Cerebellar cortex (tissue), 1 donor: ENCODE measurements at regions not wholly inside any gene's neighbourhood (a gene's known extent, or its start where the extent isn't known, plus 50 kb on each side); places are given as distances from the start of the nearest gene placed in this dataset.
"Not testable (repeated sequence)": the region's sequence is repeated elsewhere in the genome, so short reads cannot be mapped to it uniquely, and the experiment has no call there.

Experiments
- DNase-seq: peaks from one replicate; pipeline ENCODE4 v3.0.0-alpha.2; 2015; ENCODE audit warnings: low spot score

- no peak for DNase-seq
Measured at GRCh38 chr7:114279901-114280300, 134.7 kb upstream of the FOXP2 start.

GRCh38 chr7:114273218-114273617, 141.4 kb upstream of the FOXP2 start:
- DNase-seq = no peak

- no peak for DNase-seq
Measured at GRCh38 chr7:114269714-114270113, 144.9 kb upstream of the FOXP2 start.

- not testable (repeated sequence) for DNase-seq
Measured at GRCh38 chr7:114267550-114267949, 147.1 kb upstream of the FOXP2 start.

GRCh38 chr7:114264023-114264422, 150.6 kb upstream of the FOXP2 start:
- DNase-seq = no peak

- DNase-seq = no peak
Measured at GRCh38 chr7:114263219-114263618, 151.4 kb upstream of the FOXP2 start.

- no peak for DNase-seq
Measured at GRCh38 chr7:114255404-114255841, 159.2 kb upstream of the FOXP2 start.

- no peak for DNase-seq
Measured at GRCh38 chr7:114243646-114244045, 171.0 kb upstream of the FOXP2 start.

GRCh38 chr7:114242992-114243507, 171.6 kb upstream of the FOXP2 start:
- DNase-seq = no peak

- no peak for DNase-seq
Measured at GRCh38 chr7:114229246-114229645, 185.4 kb upstream of the FOXP2 start.

- no peak for DNase-seq
Measured at GRCh38 chr7:114225784-114226183, 188.8 kb upstream of the FOXP2 start.

GRCh38 chr7:114218283-114218682, 196.3 kb upstream of the FOXP2 start:
- no peak for DNase-seq

- DNase-seq = no peak
Measured at GRCh38 chr7:114217026-114217806, 197.4 kb upstream of the FOXP2 start.

GRCh38 chr7:114214466-114214865, 200.1 kb upstream of the FOXP2 start:
- no peak for DNase-seq

- no peak for DNase-seq
Measured at GRCh38 chr7:114212721-114213429, 201.7 kb upstream of the FOXP2 start.

GRCh38 chr7:114209968-114210367, 204.6 kb upstream of the FOXP2 start:
- DNase-seq = no peak

GRCh38 chr7:114206688-114207087, 207.9 kb upstream of the FOXP2 start:
- no peak for DNase-seq

- no peak for DNase-seq
Measured at GRCh38 chr7:114196517-114196916, 218.1 kb upstream of the FOXP2 start.

GRCh38 chr7:114190387-114190786, 224.2 kb upstream of the FOXP2 start:
- DNase-seq = no peak

- DNase-seq = no peak
Measured at GRCh38 chr7:114183311-114184088, 231.1 kb upstream of the FOXP2 start.

- no peak for DNase-seq
Measured at GRCh38 chr7:114182837-114183236, 231.8 kb upstream of the FOXP2 start.

- no peak for DNase-seq
Measured at GRCh38 chr7:114181280-114181679, 233.3 kb upstream of the FOXP2 start.
